ENCODE measurements at regions not wholly inside any gene's neighbourhood (a gene's known extent, or its start where the extent isn't known, plus 50 kb on each side); places are given as distances from the start of the nearest gene placed in this dataset.

DNA sequence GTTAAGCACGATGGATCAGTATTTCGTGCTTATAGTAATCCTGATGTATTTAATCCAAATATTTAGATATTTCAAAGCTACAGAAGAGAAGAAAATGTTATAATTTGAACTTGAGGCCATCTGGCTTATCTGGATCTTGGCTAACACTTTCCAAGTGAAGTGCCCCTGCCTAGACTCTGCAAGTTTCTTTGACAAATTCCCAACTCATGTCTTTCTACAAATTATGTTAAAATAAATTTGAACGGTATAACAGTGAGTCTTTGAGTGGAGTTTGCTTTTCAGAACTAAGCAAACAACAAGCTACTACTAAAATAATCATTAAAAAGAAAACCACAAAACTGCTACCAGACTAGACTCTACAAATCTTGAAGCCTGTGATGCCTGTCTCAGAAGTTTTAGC lies 374.4 kb upstream of the PRICKLE1 start:
- no peak for DNase-seq (ENCODE audit: low spot score)

DNA sequence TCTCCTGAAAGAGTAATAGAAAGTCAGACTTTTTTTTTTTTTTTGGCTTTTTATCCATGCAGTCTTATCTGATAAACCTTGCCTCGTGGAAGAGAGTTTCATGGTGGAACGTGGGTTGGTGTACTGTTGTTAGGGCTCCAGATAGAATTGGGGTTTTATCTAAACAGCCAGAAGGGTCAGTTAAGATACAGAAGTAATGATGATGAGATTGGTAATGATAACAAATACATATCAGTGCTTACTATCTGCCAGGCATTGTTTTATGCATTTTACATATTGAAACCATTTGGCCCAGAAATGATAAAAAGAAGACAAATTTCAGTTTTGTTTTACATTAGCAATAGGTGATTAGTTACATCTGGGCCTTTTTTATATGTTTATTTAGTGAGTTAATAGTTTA lies 372.8 kb upstream of the PRICKLE1 start:
- no peak for DNase-seq (ENCODE audit: low spot score)

DNA sequence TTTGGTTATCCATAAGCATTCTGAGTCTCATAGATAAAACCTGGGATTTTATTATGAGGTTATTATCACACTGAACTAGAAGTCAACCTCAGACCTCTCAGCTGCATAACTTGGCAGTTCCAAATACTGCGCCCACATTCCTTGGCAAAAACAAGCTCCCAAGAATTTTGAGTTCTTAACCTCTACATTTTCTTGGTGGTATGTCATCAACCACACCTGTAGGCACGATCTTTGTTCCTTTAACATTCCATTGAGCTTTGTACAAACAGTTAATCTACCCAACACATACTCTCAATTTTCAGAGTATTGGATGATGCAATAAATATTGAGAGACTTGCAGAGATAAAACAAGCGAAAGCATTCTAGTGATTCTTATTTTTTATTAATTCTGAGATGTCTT lies 371.8 kb upstream of the PRICKLE1 start:
- DNase-seq (ENCODE audit: low spot score), result peak; percentile 82

DNA sequence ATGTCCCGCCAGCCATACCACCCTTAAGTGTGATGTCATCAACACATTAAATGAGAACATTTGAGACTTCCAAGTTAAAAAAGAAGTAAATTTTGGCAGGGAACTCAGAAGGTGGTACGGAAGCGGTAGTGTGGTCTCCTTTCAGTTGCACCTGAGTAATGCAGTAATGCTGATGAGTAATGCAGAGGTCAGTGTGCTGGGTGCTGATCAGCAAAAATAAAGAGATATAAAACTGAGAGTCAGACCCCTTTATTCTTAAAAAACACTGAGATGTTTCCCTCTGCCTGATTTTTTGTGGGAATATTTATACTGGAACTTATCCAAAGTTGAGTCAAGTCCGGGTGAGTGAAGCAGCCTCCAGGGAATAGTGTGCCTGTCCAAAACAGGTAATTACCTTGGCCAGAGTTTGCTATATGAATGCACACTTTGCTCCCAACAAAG lies 370.6 kb upstream of the PRICKLE1 start:
- no peak for DNase-seq (ENCODE audit: low spot score)

DNA sequence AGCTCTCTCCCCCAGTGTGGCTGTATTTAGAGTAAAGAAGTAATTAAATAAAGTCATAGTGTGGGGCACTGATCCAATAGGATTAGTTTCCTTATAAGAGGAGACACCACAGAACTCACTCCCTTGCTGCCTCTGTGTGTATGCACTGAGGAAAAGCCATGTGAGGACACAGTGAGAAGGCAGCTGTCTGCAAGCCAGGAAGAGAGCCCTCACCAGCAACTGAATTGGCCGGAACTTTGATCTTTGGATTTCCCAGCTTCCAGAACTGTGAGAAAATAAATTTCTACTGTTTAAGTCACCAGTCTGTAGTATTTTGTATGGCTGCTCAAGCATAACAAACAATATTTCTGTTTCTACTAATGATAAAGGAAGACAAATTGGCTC lies 368.7 kb upstream of the PRICKLE1 start:
- no peak for DNase-seq (ENCODE audit: low spot score)

DNA sequence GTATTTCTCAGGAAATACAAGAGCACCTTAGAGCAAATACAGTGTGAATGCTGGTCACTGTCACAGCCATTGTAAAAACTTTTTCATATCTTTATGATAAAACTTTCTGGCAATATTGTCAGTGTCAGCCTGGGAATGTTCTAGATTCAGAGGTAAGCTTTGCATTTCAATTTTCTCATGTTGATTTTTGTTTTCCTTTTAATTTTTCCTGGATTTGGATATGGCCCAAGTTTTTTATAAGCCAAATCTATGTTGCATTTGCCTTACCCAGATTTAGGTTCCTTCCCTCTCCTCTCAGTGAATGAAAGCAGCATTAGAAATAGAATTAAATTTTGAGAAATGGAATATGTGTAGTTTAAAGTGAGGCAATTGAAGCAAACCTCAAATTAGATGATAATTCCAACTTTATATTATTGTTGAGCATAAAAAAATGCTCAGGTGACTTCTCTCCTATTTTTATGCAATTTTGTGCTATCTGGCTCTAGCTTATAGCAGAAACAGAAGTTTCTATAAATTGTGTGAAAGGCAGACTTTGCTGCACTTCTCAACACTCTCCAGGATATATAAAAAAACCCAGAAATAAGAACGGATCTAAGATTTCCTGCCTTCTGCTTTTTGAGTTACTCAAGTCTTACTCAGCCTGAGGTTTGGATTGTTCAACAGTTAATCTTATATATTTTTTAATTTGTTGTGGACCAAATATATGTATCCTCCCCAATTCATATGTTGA lies 368.2 kb upstream of the PRICKLE1 start:
- no peak for DNase-seq (ENCODE audit: low spot score)

DNA sequence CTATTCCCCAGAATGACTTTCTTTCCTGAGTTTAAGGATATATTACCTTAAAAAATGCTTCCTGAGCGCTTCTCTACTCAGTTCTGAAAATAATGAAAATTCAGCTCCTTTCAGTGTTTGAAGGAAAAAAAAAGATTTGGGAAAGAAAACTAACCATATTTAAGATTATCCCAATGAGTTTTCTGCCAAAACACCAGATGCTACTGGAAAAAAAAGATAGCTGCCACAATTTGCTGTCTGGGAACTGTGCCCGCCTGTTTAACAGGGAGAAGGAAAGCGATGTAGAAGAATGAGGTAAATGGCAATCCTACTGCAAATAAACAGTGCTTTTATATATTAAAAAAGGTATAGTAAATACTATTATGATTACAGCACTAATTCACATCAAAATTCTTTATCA lies 367.6 kb upstream of the PRICKLE1 start:
- no peak for DNase-seq (ENCODE audit: low spot score)

DNA sequence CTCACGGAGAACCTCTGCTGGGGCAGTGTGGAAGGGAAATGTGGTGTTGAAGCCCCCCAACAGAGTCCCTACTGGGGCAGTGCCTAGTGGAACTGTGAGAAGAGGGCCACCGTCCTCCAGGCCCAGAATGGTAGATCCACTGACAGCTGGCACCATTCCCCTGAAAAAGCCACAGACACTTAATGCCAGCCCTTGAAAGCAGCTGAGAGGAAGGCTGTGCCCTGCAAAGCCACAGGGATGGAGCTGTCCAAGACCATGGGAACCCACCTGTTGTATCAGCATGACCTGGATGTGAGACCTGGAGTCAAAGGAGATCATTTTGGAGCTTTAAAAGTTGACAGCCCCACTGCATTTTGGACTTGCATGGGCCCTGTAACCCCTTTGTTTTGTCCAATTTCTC lies 363.5 kb upstream of the PRICKLE1 start:
- DNase-seq (ENCODE audit: low spot score), result no peak

DNA sequence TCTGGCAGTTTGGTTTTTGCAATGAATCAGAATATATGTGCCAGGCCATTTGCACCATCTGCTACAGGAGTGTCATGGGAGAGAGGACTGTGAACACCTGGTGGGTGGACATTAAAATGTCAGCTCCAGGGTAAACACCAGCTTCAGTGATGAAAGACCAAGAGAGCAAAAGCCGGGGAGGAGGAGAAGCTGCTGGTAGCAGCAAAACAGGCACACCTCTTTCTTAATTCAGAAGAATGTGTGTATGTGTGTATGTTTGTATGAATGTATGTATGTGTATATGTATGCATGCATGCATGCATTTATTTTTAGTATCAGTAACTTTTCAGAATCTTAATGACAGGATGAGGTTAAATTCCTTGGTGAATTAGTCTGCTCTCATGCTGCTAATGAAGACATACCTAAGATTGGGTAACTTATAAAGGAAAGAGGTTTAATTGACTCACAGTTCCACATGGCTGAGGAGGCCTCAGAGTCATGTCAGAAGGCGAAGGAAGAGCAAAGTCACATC lies 357.4 kb upstream of the PRICKLE1 start:
- DNase-seq (ENCODE audit: low spot score), result no peak

DNA sequence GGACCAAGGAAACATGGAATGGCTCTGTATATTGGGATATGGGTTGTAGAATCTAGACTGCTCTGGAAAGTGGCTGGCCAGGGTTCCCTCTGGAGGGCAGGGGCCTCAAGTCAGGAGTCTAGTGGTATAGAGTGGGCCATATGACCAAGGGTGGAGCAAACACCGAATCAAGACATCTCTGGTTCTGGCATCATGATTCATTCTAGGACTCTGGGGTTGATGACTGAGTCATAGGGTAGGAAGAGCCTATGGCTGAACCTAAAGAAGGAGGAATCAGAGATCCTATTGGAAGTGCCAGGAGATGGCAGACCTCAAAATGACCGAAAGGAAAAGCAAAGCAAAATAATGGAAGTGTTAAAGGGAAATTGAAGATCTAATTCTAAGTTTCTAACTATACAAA lies 356.4 kb upstream of the PRICKLE1 start:
- no peak for DNase-seq (ENCODE audit: low spot score)

DNA sequence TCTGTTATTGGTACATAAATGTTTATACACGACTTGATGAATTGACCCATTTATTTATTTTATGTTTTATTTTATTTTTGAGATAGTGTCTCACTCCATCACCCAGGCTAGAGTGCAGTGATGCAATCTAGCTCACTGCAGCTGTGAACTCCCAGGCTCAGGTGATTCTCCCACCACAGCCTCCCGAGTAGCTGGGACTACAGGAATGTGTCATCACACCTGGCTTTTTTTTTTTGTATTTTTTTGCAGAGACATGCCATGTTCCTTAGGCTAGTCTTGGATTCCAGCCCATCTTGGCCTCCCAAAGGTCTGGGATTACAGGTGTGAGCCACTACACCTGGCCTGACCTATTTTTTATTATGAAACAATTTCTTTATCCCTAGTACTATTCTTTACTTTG lies 355.0 kb upstream of the PRICKLE1 start:
- no peak for DNase-seq (ENCODE audit: low spot score)

DNA sequence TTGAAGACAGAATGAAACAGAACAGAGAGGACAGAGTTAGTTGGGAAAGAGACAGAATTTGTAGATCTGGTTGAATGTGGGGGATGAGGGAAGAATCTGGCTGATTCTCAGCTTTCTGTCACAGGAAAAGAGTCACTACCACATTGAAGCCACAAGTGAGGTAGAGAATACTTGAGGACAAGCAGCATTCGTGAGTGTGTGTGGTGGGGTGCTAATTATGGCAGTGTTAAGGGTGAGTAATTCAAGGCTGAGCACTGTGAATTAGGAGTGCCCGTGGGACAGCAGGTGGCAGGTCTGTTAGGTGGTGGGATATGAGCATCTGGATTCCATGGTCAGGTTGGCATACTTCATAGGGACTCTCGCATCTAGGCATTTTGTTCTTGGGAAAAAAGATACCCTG lies 347.4 kb upstream of the PRICKLE1 start:
- DNase-seq (ENCODE audit: low spot score), result no peak

DNA sequence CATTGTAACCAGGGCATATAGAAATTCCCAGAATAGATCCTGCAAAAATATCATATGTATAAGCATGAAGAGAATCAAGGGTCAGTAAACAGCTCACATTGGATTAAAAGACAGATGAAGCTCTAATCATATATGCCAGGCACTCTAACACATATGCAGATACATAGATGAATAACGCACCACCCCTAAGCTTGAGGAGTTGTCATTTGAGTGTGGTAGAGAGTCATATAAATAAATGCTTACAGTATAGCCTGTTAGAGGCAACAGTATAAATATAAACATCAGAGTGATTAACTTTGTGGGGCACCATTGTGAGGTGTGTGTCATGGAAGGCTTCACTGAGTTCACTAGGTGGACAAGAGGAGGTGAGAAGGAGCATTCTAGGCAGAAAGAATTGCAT lies 346.7 kb upstream of the PRICKLE1 start:
- DNase-seq (ENCODE audit: low spot score), result no peak

DNA sequence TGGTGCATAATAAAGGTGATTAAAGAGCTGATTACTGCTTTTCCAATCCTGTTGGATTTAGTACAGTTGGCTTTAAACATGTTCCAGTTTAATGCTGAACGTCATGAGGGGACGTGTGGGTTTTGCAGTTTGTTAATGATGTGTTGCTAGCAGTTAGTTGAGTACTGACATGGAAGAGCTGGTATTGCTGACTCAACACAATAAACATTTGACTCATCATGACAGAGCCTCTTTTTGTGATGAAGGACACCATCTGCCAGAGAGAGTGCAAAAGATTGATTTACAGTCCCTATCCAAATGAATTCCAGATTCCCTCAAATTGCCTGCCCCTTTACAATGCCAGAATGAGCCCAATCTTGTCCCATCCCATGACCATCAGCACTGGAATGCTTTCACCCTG lies 346.2 kb upstream of the PRICKLE1 start:
- no peak for DNase-seq (ENCODE audit: low spot score)

DNA sequence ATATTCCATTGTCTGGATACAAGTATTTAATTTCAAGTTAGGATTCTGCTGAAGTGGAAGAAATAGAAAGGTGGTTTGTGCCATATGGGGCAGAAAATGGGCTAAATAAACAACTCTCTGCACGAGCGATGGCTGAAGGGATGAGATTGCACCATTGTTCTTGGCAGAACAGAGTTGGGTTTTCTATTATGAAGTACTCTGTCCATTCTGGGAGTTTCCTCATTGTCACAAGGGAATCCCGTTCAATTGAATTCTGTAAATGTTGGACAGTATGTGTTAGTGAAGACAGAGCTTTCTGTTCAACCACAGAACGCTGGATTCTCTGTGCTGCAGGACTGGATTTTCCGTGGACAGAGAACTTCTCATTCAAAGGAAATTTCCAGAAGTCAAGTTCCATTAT lies 345.5 kb upstream of the PRICKLE1 start:
- DNase-seq (ENCODE audit: low spot score), result no peak

DNA sequence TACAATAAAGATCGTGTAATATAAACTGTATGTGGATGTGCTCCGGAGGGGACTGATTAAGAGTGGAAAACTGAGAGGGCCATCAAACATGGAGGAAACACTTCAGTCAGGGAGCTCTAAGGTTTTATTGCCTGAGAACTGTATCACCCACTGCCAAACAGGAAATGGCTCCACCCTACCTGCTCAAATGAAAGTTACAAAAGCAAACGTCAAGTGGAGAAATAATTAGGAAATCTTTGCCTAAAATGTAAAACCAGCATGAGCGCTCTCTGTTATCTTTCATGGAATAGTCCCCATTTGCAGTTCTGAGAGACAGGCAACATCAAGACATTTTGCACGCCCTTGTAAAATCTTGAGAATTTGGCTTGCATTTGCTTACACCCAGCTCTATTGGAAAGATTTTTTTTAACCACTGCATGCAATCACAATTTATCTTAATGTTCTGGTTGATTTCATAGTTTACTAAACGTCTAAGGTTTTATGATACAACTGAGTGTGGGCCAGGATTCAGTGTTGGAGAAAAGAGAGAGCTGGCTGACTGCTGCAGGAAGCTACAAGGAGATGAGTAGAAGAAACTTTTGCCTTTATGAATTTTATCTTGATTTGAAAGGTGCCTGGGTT lies 344.0 kb upstream of the PRICKLE1 start:
- peak; percentile 24 for DNase-seq (ENCODE audit: low spot score)

DNA sequence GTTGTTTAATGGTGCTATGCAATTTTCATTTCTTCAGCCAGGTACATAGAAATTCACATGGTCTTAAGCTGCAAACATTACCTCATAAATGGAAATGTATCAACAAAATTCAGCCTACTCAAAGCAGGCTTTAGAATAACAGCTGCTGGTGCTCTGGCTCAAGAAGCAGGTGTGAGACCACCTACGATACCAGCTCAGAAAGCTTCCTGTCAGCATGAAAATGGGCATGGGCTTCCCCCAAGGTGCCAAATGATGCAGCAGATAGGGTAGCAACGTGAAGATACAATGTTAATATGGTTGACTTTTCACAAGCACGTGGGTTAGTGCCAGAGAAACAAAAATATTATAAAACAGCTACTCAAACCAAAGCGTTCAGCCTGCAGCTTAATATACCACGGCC lies 343.4 kb upstream of the PRICKLE1 start:
- no peak for DNase-seq (ENCODE audit: low spot score)

DNA sequence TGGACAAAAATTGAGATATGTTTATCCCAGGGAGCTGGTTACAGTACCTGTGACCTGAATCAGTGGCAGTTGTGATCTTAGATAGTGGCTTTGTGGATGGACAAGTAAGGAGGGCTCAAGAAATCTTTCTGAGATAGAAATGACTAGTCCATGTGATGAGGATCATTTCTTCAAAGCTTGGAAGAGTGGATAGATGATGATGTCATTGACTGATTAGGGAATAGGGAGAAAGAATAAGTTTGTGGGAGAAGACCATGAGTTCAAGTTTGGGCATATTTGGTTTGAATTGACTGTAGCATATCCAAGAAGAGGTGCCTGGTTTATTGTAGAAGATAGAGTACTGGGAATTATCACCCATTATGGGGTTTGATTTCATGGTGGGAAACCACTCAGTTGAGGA lies 336.7 kb upstream of the PRICKLE1 start:
- DNase-seq (ENCODE audit: low spot score), result no peak

DNA sequence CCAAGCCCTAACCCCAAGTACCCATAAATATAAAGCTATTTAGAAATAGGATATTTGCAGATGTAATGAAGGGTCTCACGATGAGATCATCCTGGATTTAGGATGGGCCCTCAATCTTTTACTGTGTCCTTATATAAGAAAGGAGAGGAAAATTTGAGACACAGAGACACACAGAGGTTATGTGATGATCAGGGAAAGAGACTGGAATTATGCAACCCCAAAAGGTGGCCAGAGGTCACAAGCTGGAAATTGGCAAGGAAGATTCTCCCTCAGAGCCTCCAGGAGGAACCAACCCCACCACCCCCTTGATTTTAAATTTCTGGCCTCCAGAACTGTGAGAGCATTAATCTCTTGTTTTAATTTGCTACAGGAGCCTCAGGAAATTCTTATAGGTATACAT lies 334.9 kb upstream of the PRICKLE1 start:
- DNase-seq (ENCODE audit: low spot score), result no peak

DNA sequence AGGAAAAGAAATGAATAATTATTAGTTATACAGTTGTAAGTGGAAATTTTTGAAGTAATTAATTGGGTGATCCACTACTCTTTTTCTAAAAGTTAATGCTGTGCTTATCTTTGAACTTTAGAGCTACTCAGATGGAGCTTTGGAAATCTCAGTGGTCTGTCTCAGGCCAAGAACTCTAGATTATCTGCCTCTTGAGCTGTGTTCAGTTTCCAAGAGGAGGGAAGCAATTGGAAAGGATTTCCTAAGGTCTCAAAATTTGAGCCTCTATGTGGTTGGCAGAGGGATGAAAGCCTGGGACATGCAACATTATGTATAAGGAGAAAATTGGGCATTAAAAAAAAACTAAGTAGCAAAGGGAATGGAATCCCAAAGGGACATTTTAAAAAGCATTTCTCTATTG lies 334.0 kb upstream of the PRICKLE1 start:
- no peak for DNase-seq (ENCODE audit: low spot score)

DNA sequence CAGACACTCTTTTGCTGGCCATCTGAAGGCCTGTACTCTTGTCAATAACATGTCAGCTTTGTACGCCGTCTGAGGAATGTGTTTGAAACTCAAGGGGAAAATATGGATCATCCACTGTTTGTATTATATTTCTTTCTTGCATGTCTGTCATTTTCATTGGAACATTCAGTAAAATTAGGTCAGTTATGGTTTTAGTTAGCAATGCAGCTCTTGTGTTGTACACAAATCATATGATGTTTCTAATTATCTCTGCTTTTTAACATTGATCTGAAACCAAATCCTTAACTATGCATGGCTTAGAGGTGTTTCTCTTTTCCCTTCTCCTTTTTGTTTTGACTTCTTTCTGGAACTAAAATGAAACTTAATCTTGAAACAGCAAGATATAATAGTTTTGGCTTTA lies 333.6 kb upstream of the PRICKLE1 start:
- DNase-seq (ENCODE audit: low spot score), result no peak

DNA sequence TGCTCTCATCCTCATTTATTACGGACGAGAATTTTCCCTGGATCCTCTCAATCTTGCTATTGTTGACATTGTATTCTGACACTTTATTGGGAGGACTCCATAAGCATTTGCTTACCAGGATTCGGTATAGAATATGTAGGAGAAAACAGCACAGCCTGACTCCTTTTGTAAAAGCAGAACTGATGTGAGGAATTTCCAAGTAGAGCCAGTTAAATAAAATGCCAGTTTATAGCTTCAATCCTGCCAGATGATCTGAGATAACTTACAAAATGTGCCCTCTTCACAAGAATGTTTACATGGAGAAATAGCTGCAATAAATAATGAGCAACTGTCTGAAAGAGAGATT lies 332.9 kb upstream of the PRICKLE1 start:
- no peak for DNase-seq (ENCODE audit: low spot score)

DNA sequence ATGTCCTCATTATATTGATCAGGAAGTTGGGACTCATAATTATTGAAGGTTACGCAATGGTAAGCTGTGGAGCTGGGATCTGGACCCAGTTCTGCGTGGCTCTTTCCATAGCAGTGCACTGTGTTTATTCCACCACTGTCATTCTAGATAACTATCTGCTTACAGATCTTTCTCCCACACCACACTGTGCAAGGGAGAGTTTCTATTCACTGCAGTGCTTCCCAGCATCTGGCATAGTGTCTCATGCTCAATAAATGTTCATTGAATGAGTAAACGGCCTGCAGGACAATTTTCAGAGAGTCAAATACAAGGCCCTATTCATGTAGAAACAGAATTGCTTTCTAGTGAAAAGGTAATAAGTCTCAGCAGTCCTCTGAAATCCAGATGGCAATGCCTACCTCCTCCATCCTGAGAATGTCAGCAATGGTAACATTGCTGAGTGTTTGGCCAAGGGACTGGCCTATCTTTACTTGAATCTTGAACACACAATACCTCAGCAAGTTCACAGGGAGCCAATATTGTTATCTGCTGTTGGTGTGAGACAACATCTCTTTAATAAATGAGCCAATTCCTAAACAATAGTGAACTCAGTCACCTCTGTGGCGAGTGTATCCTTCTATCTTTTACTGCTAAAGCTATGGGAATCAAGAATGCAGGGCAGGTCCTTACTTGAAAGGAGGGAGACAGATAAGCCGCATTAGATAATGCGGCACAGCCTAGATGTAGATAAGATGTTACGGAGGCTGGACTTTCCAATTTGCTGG lies 332.4 kb upstream of the PRICKLE1 start:
- DNase-seq (ENCODE audit: low spot score), result peak; percentile 73
